NCI-H1417 (cell line): ENCODE measurements at regions not wholly inside any gene's neighbourhood (a gene's known extent, or its start where the extent isn't known, plus 50 kb on each side); places are given as distances from the start of the nearest gene placed in this dataset.

Experiments
- DNase-seq, 3 experiments: peaks; one replicate each; lab custom pipeline; 2025; lab: John Stamatoyannopoulos, UW

DNA sequence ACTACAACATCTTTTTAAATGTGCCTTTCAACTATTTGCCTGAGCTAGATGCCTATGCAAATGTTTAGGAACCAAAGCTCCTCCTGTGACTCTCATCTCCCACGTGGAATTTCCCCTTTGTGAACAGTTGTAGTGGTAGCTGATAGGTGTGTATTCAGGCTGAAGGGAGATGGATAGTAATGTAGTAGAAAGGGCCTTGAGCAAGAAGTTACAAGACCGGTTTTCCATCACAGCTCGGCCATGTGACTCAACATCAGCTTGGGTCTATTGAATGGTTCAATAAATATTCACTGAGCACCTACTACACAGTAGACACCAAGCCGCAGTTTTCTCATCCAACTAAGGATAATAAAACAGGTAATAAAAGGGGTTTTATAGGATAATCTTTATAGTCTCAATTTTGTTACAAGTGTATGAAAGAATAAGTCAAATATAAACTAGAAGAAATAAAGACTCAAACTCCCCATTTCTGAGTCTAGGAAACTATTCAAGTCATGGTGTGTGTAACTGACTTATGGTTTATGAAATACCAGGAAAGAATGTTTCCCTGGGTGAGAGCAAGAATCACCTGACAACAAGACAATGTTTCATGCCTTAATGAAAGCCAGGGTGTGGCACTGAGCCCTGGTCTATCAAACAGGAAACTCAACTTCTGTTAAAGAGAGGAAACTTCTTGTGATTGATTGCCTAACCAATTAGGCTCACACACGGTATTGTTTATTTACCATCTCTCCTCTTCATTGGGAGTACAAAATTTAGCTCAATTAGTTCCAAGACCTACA, 187.1 kb upstream of the SPEF2 start:
- peak in 2 of 3 experiments; percentile 19 to 69 for DNase-seq

DNA sequence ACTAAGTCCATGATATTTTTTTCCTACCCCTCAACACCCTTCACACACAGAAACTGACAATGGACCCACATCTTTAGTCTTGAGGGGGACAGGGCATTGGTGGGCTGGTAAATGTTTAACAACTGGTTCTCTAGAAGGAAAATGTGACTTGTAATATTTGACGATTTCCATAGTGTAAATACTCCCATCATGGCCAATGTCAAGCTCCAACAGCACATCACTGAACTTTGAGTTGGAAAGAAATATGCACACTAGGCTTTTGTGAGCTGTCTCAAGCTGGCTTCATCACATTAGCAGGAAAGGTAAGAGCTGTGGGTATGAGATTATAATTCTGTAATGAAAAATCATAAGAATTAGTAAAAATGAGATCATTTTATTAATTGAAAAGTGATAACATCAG, 189.9 kb upstream of the PRLR start:
- DNase-seq: no peak

DNA sequence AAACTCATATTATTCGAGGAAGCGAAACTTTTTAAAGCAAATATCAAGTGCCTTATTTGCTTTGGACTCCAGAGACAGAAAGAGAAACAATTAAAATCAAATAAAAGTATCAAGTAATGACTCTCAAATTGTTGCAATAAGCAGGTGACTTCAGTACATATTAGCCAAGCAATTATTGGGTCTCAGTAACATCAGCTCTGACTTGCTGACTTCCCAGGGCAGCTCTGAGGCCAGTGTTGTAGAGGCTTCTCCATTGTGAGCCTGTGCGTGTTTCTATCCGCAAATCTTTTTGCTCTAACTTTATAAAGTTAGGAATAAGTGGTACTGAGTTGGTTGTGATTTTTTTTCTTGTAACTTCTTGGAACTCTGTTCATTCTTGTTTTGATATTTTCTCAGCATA, 186.8 kb upstream of the PRLR start:
- peak in 2 of 3 experiments; percentile 42 to 83 for DNase-seq

DNA sequence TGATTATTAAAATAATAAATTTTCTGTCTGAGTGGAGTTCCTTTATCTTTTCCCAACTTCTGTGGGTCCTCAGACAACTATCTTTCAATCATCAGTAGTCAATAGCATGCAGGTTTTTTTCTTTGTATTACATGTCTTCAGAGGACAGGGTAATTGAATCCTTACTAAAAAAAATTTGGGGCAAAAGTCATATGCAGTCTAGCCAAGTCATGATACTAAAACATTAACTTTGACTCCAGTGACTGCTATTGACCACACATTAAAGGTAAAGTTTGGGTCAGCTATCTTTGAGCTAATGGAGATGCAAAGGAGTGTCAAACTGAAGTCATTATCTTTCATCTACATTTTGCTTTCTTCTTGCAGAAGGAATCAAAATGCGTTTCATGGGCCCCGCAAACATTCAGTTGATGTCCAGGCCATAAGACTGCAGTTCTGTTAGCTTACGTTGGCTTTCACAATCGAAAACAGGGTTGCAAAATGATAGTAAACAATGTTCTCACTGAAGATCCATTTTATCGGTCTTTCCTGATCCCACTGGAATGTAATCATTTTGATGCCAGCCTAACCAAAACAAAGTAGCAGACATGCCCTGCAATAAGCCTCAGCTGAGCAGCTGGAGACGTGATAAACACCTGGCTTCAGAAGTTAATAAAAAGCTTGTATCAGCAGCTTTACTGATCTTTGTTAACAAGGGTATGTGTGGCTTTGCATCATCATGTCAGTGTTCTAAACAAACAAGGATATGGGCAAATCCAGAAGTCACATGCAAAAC, 186.1 kb upstream of the PRLR start:
- DNase-seq: peak in 2 of 3 experiments; percentile 42 to 83

DNA sequence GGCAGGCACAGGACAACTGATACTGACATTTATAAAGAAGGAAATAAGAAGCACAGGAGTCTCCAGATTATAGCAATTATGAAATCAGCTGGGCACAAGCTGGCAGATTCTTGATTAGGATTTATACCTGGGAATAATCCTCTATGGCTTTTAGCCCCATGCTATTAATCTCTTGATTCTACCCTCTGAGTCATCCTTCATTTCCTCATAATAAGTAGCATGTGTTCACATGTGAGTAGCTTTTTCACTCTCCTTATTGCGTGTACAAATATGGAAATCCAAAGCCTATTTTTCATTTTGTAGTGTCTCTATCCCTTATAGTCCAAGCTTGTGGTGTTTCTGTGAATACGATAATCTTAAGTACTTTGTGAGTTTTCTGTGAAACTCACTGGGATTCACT, 185.0 kb upstream of the PRLR start:
- DNase-seq: no peak

DNA sequence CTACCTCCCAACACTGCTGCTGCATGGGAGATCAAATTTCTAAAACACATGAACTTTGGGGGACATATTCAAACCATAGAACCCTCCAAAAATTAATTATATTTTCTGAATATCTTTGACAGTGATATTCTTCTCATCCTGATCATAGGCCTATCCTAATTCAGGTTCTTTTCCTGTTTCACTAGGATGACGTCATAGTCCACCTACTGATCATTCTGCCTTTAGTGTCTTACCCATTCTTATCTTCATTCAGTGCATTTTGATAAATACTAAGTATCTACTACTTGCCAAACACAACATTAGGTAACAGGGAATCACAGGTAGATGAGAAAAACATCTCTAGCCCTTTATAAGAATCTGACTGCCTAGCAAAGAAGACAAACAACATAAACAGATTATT, 179.1 kb upstream of the PRLR start:
- DNase-seq: no peak

DNA sequence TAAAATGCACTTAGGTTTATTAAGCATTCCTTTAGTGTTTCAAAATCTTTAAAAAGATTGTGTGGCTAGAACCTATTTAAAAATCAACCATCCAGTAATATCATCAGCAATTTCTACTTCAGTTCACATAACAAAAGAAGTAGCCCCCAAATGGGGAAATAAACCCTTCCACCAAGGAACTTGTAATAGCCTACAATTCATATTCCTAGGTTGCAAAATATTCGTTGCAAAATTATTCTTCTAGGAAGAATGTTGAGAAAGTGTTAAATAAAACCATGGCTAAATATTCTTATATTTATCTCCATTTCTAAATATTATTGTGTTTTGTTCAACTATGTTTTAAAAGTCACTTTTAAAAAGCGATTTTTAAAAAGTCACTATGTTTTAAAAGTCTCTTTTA, 177.9 kb upstream of the PRLR start:
- DNase-seq: no peak

DNA sequence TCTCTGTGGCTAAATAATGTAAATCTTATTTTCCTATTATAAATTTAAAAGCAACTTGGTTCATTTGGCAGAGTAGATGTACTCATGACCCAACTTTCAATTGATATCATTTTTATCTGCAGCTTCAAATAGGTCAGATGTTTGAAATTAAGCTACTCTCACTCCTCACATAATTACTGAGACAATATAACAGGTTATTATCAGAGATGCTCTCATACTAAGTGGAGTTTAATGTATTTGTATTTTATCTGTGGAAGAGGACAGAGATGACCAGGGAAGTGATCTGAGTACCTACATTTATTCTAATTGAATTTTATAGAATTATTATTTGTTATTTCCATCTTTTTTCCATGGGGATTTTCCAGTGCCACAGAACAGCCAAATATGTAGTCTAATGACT, 177.4 kb upstream of the PRLR start:
- no peak for DNase-seq

DNA sequence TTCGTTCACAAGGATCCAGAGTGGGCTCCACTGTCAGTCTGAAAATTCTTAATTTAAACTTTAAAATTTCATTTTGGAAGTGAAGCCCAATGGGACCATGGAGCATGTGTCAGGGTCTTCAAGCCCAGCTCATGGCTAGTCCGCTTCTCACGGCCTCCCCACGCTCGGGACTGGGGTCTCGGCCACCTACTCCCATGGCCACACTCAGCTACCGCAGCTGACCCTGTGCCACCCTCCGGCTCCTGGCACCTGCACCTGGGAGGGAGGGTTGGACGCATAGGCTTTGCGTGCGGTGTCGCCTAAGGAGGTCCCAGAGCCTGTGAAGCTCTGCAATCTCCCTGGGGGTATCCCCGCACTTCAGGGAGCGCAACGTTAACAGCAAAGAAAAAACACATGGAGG, 175.7 kb upstream of the PRLR start:
- no peak for DNase-seq

DNA sequence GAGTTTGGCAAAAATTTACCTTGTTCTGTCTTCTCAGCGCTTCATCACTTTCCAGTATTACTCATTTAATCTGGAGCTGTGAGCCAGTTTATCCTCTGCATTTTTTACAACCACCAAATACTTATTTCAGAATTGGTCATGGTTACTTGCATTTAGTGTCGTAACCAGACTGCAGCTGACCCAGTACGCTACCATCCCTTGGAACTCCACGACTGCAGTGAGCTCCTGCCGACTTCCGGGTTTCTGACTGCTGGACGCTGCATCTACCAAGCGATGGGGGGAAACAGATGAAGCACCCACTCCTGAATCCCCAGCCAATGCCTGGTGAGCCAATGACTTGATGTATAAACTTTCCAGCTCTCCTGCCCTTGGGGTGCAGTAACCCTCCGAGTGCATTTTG, 174.4 kb upstream of the PRLR start:
- DNase-seq: no peak

DNA sequence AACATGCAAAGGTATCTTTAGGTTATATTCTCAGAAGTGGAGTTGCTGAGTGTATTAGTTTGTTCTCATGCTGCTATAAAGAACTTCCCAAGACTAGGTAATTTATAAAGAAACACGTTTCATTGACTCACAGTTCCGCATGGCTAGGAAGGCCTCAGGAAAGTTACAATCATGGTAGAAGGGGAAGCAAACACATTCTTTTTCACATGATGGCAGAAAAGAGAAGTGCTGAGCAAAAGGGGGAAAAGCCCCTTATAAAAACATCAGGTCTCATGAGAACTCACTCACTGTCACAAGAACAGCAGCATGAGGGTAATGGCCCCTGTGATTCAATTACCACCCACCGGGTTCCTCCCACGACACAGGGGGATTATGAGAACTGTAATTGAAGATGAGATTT, 163.6 kb upstream of the PRLR start:
- DNase-seq: no peak

DNA sequence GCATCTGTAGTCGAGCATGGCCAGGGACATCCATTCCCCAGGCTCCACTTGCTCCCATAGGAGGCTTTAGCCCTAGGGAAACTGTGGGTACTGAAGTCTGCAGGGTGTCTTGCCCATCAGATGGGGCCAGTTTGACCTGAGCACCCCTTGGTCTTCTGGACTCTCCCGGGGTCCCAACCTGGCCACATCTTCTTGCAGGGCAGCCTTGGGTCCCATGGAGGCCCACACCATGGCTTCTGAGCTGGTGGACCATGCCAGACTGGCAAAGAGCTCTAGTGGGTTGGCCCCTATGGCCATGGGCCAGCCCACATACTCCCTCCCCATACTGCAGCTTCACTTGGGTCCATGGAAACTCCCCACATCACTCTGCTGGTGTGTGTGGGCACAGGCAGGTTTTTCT, 154.4 kb upstream of the PRLR start:
- no peak for DNase-seq

DNA sequence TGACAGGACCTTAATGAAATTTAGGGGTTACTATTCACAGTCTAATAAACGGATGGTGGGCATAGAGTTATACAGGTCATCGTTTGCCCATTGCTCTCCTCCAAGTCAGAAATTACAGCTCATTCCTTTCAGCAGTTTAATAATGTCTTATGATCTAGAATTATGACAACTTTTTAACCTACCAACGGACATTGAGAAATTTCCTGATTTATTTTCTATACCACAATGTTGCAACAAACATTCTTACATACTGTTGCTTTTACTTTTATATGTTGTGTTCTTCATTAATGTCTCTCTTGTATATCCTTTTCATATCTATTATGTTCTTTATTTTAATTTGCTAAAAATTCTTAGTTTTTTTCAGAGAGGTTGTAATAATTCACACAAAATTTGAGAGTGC, 152.8 kb upstream of the PRLR start:
- no peak for DNase-seq

DNA sequence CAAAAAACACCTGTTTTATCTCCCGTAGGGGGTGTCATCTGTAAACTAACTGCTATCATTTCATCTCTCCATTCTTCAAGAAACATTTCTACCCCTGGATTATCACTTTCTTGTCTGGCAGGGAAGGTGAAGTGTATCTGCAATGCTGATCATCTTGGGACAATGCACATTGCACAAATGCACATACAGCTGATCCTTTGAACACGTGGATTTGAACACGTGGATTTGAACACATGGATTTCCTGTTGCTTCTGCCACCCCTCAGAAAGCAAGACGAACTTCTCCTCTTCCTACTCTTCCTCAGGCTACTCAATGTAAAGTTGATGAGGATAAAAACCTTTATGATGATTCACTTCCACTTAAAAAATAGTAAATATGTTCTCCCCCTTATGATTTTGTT, 147.4 kb upstream of the PRLR start:
- no peak for DNase-seq

DNA sequence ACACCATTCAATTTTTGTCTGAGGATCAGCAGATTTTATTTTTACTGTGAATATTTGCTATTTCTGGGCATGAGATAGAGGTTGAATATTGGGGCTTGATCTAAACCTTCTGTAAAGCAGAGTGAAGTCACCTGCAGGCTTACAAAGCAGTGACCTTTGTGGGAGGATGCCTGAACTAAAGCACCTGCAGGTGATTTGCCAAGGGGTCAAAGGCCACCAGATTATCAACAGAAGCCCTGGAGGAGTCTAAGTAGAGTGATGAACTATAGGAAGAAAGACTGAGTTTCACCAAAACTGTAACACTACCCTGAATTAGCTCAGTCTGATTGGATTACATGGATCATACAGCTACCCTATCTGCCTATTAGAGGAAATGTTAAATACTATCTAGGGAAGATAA, 144.3 kb upstream of the PRLR start:
- no peak for DNase-seq

DNA sequence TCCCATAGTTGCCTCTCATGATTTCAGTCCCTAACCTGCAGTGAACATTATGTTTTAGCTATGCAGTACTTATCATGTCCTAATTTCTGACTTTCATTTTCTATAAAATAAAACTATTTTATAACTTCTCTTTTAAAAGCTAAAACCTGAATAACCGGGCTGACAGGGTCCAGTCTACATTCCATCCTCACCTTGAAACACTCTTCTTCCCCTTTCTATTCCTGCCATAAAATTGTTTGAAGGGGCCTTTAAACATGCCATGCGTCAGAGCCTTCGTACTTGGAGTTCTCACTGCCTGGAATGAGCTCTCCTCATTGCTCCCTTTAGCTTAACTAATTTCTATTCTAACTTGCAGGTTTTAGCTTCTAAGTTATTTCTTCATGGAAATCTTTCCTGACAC, 143.0 kb upstream of the PRLR start:
- DNase-seq: no peak

DNA sequence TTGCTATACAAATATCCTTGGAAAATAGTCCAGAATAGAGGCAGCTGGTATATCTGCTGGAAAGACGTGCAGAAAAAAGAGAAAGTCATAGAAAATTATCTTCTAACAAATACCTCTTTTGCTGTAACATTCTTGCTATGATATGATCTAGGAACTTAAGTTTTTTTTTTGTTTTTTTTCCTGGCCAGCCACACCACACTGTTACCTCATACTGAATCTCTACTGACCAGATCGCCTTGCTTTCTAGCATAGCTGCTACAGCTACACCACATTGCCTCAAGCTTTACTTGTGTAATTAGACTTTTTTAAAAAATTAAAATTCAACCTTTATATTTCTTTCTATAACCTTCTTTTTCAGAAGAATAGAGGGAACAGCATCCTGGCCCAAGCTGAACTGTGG, 142.2 kb upstream of the PRLR start:
- DNase-seq: no peak

DNA sequence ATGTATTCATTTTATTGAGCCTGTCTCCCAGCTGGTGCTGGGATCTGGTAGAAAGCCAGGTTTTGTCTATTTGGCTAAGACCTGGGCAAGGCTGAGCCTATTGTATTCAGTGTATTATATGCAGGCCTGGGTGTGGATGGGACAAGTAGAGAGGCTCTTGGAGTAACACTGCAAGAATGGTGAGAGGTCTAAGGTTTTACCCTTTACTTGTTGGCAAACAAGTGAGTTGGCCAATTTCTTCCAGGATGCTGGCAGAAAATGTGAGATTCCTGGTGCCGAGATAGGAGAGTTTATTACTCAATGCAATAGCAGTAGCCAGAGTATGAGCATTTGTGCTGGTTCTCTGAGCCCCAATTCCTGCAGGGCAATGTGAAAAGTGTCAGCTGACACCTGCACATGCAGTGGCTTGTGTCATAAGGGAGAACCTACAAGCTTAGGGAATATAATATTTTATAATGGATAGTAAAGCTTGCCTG, 141.7 kb upstream of the PRLR start:
- DNase-seq: peak in 1 of 3 experiments; percentile 35

DNA sequence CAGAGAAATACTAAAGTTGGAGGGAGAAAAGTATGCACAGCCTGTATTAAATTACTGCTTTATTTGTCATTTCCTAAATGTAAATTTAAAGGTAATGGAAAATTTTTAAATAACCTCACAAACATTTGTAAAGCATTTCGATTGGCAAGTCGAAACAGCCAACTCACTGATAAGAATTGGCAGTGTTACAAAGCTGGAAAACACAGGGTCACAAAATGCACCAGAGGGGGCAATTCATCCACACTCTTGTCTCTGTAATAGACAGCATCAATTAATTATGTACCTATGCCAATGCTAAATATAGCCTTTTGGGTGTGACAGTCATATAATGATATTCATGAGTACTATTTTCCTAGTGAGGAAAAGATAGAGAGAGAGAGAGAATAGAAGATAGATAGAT, 140.6 kb upstream of the PRLR start:
- peak in 2 of 3 experiments; percentile 45 to 81 for DNase-seq

DNA sequence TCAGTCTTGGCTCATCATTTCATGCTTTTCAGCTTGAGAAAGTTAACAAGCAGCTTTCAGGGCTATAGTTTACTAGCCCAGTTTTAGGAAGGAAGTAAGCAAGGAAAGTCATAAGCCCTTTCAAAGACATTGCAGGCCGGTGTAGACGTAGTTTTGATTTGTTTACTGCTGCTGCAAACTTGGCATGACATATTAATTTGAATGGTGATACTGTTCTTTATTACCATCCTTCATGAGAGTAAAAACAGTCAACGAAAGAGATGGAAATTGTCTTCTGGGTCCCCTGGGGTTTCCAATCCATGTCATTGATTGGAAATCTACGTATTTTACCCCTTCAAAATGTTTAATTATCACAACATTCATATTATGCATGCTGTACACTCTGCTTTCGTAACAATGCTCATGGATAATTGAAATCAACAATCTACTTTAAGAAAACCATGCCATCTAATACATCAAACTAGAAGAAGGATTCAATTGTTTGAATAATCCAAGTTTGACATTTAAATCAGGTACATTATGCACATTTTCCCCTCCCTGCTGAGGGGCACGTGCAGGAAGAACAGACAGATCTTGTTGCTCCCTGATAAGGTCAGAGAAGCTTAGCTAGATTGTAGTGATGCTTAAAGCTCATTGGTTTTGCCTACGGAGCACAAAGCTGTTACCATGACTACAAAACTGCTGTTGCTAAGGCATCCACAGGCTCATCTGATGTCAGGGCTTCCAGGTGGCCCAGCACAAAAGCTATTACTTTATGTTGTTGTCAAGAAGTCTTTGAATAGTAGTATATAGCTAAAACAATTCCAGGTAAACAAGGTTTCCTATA, 139.9 kb upstream of the PRLR start:
- peak in 2 of 3 experiments; percentile 72 to 96 for DNase-seq

DNA sequence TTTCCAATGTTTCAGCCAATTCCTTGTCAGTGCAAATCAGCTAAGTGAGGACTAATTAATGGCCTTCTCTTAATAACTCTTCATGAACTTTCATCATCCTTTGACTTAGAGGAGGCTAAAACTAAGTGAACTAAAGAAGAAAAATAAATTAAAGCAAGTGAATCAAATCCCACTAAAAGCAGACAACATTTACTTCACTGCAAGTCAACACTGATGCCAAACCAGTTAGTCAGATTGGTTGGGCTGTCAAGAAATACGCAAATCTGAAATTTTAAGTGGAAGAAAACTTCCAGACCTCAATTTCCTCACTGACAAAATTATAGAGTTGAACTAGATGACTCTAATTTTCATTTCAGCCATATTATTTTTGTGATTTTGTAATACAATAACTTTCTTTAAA, 137.2 kb upstream of the PRLR start:
- no peak for DNase-seq

DNA sequence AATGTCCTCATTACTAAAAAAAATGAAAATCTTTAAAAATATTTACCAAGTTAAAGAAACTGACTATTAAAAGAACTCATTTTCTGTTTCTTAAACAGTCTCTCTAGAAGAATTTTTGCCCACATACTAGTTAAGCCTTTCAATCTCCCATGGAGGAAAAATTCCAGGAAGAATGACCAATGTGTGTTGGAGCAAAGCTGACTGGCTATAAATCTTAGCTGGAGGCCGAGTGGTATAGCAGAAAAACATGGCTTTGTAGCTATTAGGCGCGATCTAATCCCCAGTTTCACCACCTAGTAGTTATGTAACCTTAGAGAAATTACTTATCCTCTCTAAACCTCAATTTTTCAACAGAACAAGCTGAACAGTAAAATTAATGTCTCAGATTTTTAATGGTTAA, 135.5 kb upstream of the PRLR start:
- no peak for DNase-seq

DNA sequence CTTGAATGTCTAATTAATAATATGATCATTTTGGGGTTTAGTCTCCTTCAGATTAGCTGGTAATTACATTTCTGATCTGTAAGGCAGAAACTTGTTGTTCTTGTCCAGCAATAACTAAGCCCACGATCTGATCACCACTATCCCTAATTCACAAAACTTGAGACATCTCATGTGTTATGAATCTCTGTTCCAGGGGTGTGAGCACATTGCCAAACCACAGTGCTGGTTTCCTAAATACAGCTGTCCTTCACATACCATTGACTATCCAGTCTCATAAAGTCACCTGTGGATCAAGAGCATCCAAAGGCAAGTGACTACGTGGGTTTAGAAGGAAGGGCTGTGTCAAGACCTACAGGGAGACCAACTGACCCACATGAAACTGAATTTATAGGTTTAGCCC, 134.1 kb upstream of the PRLR start:
- no peak for DNase-seq
